ENCODE measurements at regions not wholly inside any gene's neighbourhood (a gene's known extent, or its start where the extent isn't known, plus 50 kb on each side); places are given as distances from the start of the nearest gene placed in this dataset.

GRCh38 chr18:78727877-78728783 is 251.5 kb upstream of the SALL3 start:
- in situ Hi-C loops (cut with MboI; ENCODE audit: low pct_unique_long_range_greater_than_20kb, low sequenced_read_pairs, unreplicated experiment) = no loop called here
- no peak for TF ChIP-seq CTCF (IDR thresholded peaks at IDR 0.05; ENCODE audit: extremely low read depth, insufficient read depth, missing control alignments)
- DNase-seq (ENCODE audit: low spot score) = no peak

GRCh38 chr18:78728784-78729467 is 250.7 kb upstream of the SALL3 start:
- no peak for TF ChIP-seq CTCF (IDR thresholded peaks at IDR 0.05; ENCODE audit: extremely low read depth, insufficient read depth, missing control alignments)
- DNase-seq (ENCODE audit: low spot score) = no peak
- in situ Hi-C loops (cut with MboI; ENCODE audit: low pct_unique_long_range_greater_than_20kb, low sequenced_read_pairs, unreplicated experiment) = no loop called here

DNA sequence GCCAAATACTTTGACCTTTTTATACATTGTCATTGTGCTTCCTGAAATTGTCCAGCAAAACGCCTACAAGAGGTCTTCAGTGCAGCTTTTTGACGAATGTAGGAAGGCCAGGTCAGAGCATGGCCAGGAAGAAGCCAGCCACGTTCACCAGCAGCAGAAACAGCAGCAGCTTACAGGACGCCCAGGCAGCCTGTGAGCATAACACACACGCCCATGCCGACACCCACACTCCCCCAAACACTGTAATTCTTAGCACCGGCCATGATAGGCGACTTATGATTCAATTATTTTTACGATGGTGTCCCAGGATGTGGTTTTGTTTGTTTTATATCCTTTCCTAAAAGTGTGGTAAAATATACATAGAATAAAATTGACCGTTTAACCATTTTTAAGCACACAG is 249.1 kb upstream of the SALL3 start:
- in situ Hi-C loops (cut with MboI; ENCODE audit: low pct_unique_long_range_greater_than_20kb, low sequenced_read_pairs, unreplicated experiment) = no loop called here
- DNase-seq (ENCODE audit: low spot score) = no peak
- TF ChIP-seq CTCF (IDR thresholded peaks at IDR 0.05; ENCODE audit: extremely low read depth, insufficient read depth, missing control alignments) = no peak

DNA sequence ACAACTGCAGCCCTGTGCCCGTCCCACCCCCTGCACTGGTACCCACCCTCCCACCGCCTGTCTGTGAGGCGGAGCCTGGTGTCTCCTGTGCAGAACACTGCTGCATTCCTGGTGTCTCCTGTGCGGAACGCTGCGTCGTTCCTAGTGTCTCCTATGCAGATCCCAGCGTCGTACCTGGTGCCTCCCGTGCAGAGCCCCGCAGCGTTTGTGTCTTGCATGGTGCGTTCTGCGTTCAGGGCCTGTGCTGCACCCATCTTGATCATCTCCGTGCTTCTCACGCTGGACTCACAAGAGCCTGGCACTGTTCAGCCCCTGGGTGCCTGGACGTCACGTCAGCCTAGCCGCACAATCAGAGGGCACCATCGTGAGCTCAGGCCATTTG is 248.6 kb upstream of the SALL3 start:
- no peak for DNase-seq (ENCODE audit: low spot score)
- TF ChIP-seq CTCF (IDR thresholded peaks at IDR 0.05; ENCODE audit: extremely low read depth, insufficient read depth, missing control alignments) = no peak
- in situ Hi-C loops (cut with MboI; ENCODE audit: low pct_unique_long_range_greater_than_20kb, low sequenced_read_pairs, unreplicated experiment) = no loop called here

DNA sequence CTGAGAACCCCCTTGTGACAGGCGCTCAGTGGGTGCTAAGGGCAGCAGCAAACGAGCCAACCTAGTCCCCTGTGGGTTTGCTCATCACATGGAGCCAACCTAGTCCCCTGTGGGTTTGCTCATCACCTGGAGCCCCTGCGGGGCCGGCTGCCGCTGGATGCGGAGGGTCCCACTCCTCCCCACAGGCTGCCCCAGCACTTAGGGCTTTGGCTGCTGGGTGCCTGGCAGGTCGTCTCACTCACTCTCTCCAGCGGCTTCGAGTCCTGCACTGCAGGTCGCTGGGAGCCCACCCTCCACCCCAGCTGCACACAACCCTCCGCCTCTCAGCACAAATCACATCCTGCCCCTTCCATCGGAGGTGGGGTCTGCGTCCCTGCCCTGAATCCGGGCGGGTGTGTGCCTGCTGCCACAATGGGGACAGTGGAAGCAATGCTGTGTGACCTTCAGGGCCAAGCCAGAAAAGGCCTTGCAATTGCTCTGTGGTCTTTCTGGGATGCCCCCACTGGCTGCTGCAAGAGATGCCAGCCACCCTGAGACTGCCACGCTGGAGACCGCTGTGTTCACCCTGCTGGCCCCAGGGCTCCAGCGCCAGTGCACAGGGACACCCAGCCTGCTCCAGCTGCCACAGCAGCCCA is 248.1 kb upstream of the SALL3 start:
- no peak for DNase-seq (ENCODE audit: low spot score)
- TF ChIP-seq CTCF (IDR thresholded peaks at IDR 0.05; ENCODE audit: extremely low read depth, insufficient read depth, missing control alignments) = no peak
- in situ Hi-C loops (cut with MboI; ENCODE audit: low pct_unique_long_range_greater_than_20kb, low sequenced_read_pairs, unreplicated experiment) = no loop called here

DNA sequence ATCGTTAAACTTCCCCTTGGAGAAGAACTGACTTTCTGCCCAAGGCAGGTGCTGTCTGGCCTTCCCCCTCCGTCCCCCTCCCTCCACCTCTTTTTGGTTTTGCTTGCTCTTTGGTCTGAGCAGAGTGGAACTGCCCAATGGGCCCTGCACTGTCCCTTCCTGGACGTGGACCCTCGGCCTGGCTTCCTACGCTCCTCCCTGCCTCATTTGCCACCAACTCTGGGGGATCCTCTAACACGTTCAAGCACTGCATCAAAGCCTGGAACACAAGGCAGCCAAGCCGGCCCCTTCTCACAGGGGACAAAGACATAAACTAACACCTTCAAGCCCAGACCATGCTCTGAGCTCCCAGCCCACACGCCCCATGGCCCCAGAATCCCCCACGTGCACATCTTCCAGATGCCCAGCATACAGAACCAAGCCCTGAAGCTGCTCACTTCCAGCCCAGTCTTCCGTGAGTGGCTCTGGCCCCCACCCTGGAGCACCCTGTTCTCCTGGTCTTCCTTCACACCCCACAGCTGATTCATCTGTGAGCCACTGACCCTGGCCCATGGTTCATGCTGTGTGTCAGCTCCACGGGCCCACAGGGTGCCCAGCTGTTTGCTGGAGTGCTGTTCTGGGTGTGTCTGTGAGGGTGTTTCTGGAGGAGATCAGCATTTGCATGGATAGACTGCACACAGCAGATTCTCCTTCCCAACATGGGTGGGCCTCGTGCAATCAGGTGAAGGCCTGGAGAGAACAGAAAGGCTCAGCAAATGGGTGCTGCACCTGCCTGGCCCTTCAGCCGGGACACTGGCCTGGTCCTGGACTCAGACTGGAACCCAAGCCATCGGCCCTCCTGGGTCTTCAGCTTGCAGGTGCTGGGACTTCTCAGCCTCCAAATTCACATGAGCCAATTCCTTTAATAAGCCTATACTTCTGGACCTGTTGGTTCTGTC is 247.1 kb upstream of the SALL3 start:
- in situ Hi-C loops (cut with MboI; ENCODE audit: low pct_unique_long_range_greater_than_20kb, low sequenced_read_pairs, unreplicated experiment) = no loop called here
- DNase-seq (ENCODE audit: low spot score) = no peak
- no peak for TF ChIP-seq CTCF (IDR thresholded peaks at IDR 0.05; ENCODE audit: extremely low read depth, insufficient read depth, missing control alignments)
